ENCODE measurements at regions not wholly inside any gene's neighbourhood (a gene's known extent, or its start where the extent isn't known, plus 50 kb on each side); places are given as distances from the start of the nearest gene placed in this dataset.

DNA sequence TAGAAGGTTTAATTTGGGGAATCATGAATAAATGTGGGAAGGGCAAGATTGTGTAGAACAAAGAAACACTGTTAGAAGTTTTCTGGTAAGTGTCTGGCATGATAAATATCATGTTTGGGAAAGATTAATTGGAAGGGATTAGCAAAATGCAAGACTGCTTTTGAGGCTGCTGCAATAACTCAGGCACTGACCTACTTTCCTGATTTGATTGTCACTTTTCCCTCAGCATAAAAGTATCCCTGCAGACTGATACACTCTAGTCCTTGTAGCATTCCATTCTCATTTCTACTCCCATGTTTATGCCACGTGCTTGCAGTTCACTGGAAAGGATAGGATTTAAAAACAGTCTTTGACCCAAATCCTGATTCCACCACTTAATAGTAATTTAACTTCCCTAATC, 303.3 kb upstream of the SEMA3A start:
- TF ChIP-seq, protein P1, sequence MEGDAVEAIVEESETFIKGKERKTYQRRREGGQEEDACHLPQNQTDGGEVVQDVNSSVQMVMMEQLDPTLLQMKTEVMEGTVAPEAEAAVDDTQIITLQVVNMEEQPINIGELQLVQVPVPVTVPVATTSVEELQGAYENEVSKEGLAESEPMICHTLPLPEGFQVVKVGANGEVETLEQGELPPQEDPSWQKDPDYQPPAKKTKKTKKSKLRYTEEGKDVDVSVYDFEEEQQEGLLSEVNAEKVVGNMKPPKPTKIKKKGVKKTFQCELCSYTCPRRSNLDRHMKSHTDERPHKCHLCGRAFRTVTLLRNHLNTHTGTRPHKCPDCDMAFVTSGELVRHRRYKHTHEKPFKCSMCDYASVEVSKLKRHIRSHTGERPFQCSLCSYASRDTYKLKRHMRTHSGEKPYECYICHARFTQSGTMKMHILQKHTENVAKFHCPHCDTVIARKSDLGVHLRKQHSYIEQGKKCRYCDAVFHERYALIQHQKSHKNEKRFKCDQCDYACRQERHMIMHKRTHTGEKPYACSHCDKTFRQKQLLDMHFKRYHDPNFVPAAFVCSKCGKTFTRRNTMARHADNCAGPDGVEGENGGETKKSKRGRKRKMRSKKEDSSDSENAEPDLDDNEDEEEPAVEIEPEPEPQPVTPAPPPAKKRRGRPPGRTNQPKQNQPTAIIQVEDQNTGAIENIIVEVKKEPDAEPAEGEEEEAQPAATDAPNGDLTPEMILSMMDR (IDR thresholded peaks at IDR 0.05) = no peak
- TF ChIP-seq EP300 (IDR thresholded peaks at IDR 0.05) = no peak
